ENCODE measurements at regions not wholly inside any gene's neighbourhood (a gene's known extent, or its start where the extent isn't known, plus 50 kb on each side); places are given as distances from the start of the nearest gene placed in this dataset.

GRCh38 chr5:167593329-167594060, 698.0 kb upstream of the WWC1 start:
- TF ChIP-seq CTCF (IDR thresholded peaks at IDR 0.05 in 2 of 3, conservative IDR thresholded peaks at IDR 0.05 in 1 of 3; ENCODE audit: control insufficient read depth in 2 of 3, extremely low read depth in 1 of 3, insufficient read depth in 1 of 3, low read depth in 3 of 3, low read length in 3 of 3) (no peak), POLR2AphosphoS5 (IDR thresholded peaks at IDR 0.05; ENCODE audit: low read length) (no peak), RAD21 (IDR thresholded peaks at IDR 0.05; ENCODE audit: insufficient read depth, low read depth, low read length) (no peak), TAF1 (IDR thresholded peaks at IDR 0.05; ENCODE audit: borderline replicate concordance, low read depth, low read length) (no peak), POLR2AphosphoS2 (IDR thresholded peaks at IDR 0.05; ENCODE audit: low read depth, low read length) (no peak)

Data from GM12878 (cell line).